ENCODE measurements at regions not wholly inside any gene's neighbourhood (a gene's known extent, or its start where the extent isn't known, plus 50 kb on each side); places are given as distances from the start of the nearest gene placed in this dataset.

GRCh38 chr15:98410328-98410727 lies 238.0 kb upstream of the IGF1R start:
- Histone ChIP-seq H3K9me3 (no peaks in the 10 kb centered on the region), H3K4me1 (no peaks in the 10 kb centered on the region), H3K27ac (no peak overlapping the region), H3K4me3 (no peak overlapping the region), H3K27me3 (no peaks in the 10 kb centered on the region), H3K36me3 (ENCODE audit: low read depth, missing control alignments) (no peaks in the 10 kb centered on the region)
- intact Hi-C loops (cut with DNase I; ENCODE audit: low total_unique reads) = no loop called here
- WGBS, 2 donors = 89 to 94% methylated on average over 2 of the region's 2 CpGs
- TF ChIP-seq POLR2A (IDR thresholded peaks at IDR 0.05) = no peak
- no peak for TF ChIP-seq CTCF (IDR thresholded peaks at IDR 0.05)
- no peak for DNase-seq

- intact Hi-C loops (cut with DNase I; ENCODE audit: low total_unique reads) = no loop called here
Observed at GRCh38 chr15:98412852-98413251, 235.5 kb upstream of the IGF1R start.

GRCh38 chr15:98413933-98414546 lies 234.3 kb upstream of the IGF1R start:
- Histone ChIP-seq H3K27ac (no peak overlapping the region), H3K4me1 (no peaks in the 10 kb centered on the region), H3K36me3 (ENCODE audit: low read depth, missing control alignments) (no peaks in the 10 kb centered on the region), H3K27me3 (no peaks in the 10 kb centered on the region), H3K4me3 (no peak overlapping the region), H3K9me3 (no peaks in the 10 kb centered on the region)
- 51 to 64% methylated on average over 13 of the region's 13 CpGs for WGBS, 2 donors
- intact Hi-C loops (cut with DNase I; ENCODE audit: low total_unique reads) = no loop called here
- no peak for TF ChIP-seq POLR2A (IDR thresholded peaks at IDR 0.05)
- no peak for TF ChIP-seq CTCF (IDR thresholded peaks at IDR 0.05)
- DNase-seq = no peak

More at GRCh38 chr15:98412852-98413251, 235.5 kb upstream of the IGF1R start:
- H3K4me3 ChIP-seq = no peak overlapping the region
- no peaks in the 10 kb centered on the region for H3K9me3 ChIP-seq
- DNase-seq = no peak
- no peaks in the 10 kb centered on the region for H3K4me1 ChIP-seq
- 80 to 88% methylated on average over 2 of the region's 2 CpGs for WGBS, 2 donors
- H3K27me3 ChIP-seq = no peaks in the 10 kb centered on the region
- no peak for TF ChIP-seq POLR2A (IDR thresholded peaks at IDR 0.05)
- no peak for TF ChIP-seq CTCF (IDR thresholded peaks at IDR 0.05)
- no peaks in the 10 kb centered on the region for H3K36me3 ChIP-seq (ENCODE audit: low read depth, missing control alignments)
- H3K27ac ChIP-seq = no peak overlapping the region

- no peaks in the 10 kb centered on the region for H3K27me3 ChIP-seq
- H3K4me1 ChIP-seq = peaks cover 2% of the 10 kb centered on the region
- H3K4me3 ChIP-seq = no peak overlapping the region
- H3K27ac ChIP-seq = no peak overlapping the region
- 91% methylated on average over 7 to 8 of the region's 8 CpGs for WGBS, 2 donors
- no peaks in the 10 kb centered on the region for H3K9me3 ChIP-seq
- H3K36me3 ChIP-seq (ENCODE audit: low read depth, missing control alignments) = no peaks in the 10 kb centered on the region
- DNase-seq = no peak
- TF ChIP-seq CTCF (IDR thresholded peaks at IDR 0.05) (no peak), POLR2A (IDR thresholded peaks at IDR 0.05) (no peak)
- intact Hi-C loops (cut with DNase I; ENCODE audit: low total_unique reads) = no loop called here
Observed at GRCh38 chr15:98416222-98416855, 232.0 kb upstream of the IGF1R start.

- Histone ChIP-seq H3K4me3 (no peak overlapping the region), H3K27ac (no peak overlapping the region), H3K27me3 (no peaks in the 10 kb centered on the region), H3K4me1 (peaks cover 10% of the 10 kb centered on the region), H3K36me3 (ENCODE audit: low read depth, missing control alignments) (no peaks in the 10 kb centered on the region), H3K9me3 (no peaks in the 10 kb centered on the region)
- 88 to 94% methylated on average over 12 of the region's 12 CpGs for WGBS, 2 donors
- no peak for DNase-seq
- intact Hi-C loops (cut with DNase I; ENCODE audit: low total_unique reads) = no loop called here
- TF ChIP-seq CTCF (IDR thresholded peaks at IDR 0.05) (no peak), POLR2A (IDR thresholded peaks at IDR 0.05) (no peak)
Observed at GRCh38 chr15:98417346-98417745, 231.0 kb upstream of the IGF1R start.
